Esophagus muscularis mucosa (tissue), 4 donors: ENCODE measurements at regions not wholly inside any gene's neighbourhood (a gene's known extent, or its start where the extent isn't known, plus 50 kb on each side); places are given as distances from the start of the nearest gene placed in this dataset.
"Not testable (repeated sequence)": the region's sequence is repeated elsewhere in the genome, so short reads cannot be mapped to it uniquely, and the experiment has no call there.

ENCODE experiments used
- EP300 ChIP-seq: sonication (generic); formaldehyde crosslinking; IDR thresholded peaks from one replicate; pipeline ENCODE4 v1.6.1; 2017; ENCODE audit warnings: antibody characterized with exemption
- POLR2A ChIP-seq: fragments of 450-650 bp; IDR thresholded peaks from one replicate; pipeline ENCODE4 v1.6.1; 2017; ENCODE audit warnings: antibody characterized with exemption, moderate library complexity, mild to moderate bottlenecking, low read depth
- TF ChIP-seq, protein P1 (sequence below), 3 experiments: fragments of 200-600 bp in 2 of 3; fragments of 450-650 bp in 1 of 3; sonication (generic) in 2 of 3; IDR thresholded peaks; one replicate each; pipeline ENCODE4 v1.5.1; 2017 to 2019; ENCODE audit warnings: antibody characterized with exemption in 3 of 3, mild to moderate bottlenecking in 2 of 3, moderate library complexity in 1 of 3

- TF ChIP-seq, protein P1, sequence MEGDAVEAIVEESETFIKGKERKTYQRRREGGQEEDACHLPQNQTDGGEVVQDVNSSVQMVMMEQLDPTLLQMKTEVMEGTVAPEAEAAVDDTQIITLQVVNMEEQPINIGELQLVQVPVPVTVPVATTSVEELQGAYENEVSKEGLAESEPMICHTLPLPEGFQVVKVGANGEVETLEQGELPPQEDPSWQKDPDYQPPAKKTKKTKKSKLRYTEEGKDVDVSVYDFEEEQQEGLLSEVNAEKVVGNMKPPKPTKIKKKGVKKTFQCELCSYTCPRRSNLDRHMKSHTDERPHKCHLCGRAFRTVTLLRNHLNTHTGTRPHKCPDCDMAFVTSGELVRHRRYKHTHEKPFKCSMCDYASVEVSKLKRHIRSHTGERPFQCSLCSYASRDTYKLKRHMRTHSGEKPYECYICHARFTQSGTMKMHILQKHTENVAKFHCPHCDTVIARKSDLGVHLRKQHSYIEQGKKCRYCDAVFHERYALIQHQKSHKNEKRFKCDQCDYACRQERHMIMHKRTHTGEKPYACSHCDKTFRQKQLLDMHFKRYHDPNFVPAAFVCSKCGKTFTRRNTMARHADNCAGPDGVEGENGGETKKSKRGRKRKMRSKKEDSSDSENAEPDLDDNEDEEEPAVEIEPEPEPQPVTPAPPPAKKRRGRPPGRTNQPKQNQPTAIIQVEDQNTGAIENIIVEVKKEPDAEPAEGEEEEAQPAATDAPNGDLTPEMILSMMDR (IDR thresholded peaks at IDR 0.05) = not testable (repeated sequence)
- not testable (repeated sequence) for TF ChIP-seq POLR2A, EP300
Measured at GRCh38 chr4:158452116-158452515, 69.6 kb upstream of the RXFP1 start.
